Gastroesophageal sphincter (tissue), 4 donors: ENCODE measurements at regions not wholly inside any gene's neighbourhood (a gene's known extent, or its start where the extent isn't known, plus 50 kb on each side); places are given as distances from the start of the nearest gene placed in this dataset.

Experiments used
- ATAC-seq: fragments of 150-250 bp; one replicate; pipeline ENCODE4 v1.9.1; 2016; ENCODE audit warnings: mild to moderate bottlenecking, moderate library complexity
- H3K27ac ChIP-seq, 4 donors: fragments of 200-600 bp; sonication (generic) in 3 of 4; 1 replicate in 3 of 4; 2 replicates in 1 of 4; pipeline ENCODE4 v1.5.1; 2016 to 2019
- H3K27me3 ChIP-seq: fragments of 200-600 bp; sonication (generic); one replicate; pipeline ENCODE4 v1.5.1; 2019
- H3K36me3 ChIP-seq, 2 donors: fragments of 200-600 bp; sonication (generic); one replicate each; pipeline ENCODE4 v1.5.1; 2019; ENCODE audit warnings: control low read depth in 1 of 2
- H3K4me1 ChIP-seq, 3 donors: fragments of 200-600 bp; sonication (generic); 1 replicate in 2 of 3; 2 replicates in 1 of 3; pipeline ENCODE4 v1.5.1; 2016 to 2019; ENCODE audit warnings: control low read depth in 2 of 3
- H3K4me3 ChIP-seq, 2 donors: fragments of 200-600 bp; sonication (generic); one replicate each; pipeline ENCODE4 v1.5.1; 2019; ENCODE audit warnings: mild to moderate bottlenecking in 1 of 2, moderate library complexity in 1 of 2
- H3K9me3 ChIP-seq, 3 donors: fragments of 200-600 bp; sonication (generic); one replicate each; pipeline ENCODE4 v1.5.1; 2017 to 2019; ENCODE audit warnings: control low read depth in 2 of 3
- CTCF ChIP-seq, 4 experiments: fragments of 200-600 bp in 2 of 4; fragments of 450-650 bp in 2 of 4; sonication (generic) in 1 of 4; IDR thresholded peaks; one replicate each; pipeline ENCODE4 v1.5.1; 2017 to 2019; ENCODE audit warnings: antibody characterized with exemption in 4 of 4, mild to moderate bottlenecking in 2 of 4, moderate library complexity in 2 of 4
- EP300 ChIP-seq: sonication (generic); formaldehyde crosslinking; IDR thresholded peaks from one replicate; pipeline ENCODE4 v1.6.1; 2017; ENCODE audit warnings: antibody characterized with exemption, mild to moderate bottlenecking
- POLR2A ChIP-seq, 2 donors: fragments of 450-650 bp; IDR thresholded peaks; one replicate each; pipeline ENCODE4 v1.6.1; 2017; ENCODE audit warnings: antibody characterized with exemption in 2 of 2, mild to moderate bottlenecking in 2 of 2, moderate library complexity in 1 of 2
- POLR2AphosphoS5 ChIP-seq: sonication (generic); formaldehyde crosslinking; IDR thresholded peaks from one replicate; pipeline ENCODE4 v1.6.1; 2017; ENCODE audit warnings: antibody characterized with exemption
- WGBS, 2 donors: methylation state at CpG; one replicate each; pipeline ENCODE4 v1.1.5; 2018; ENCODE audit warnings: low coverage in 1 of 2; 5-methylcytosine and 5-hydroxymethylcytosine counted together

GRCh38 chr13:73218181-73218580 is 159.4 kb downstream of the KLF5 start:
- H3K27ac ChIP-seq: no peak overlapping the region
- ATAC-seq: no peak
- H3K36me3 ChIP-seq: no peaks in the 10 kb centered on the region
- TF ChIP-seq CTCF (IDR thresholded peaks at IDR 0.05) (no peak), POLR2A (IDR thresholded peaks at IDR 0.05) (no peak)
- H3K4me3 ChIP-seq: no peak overlapping the region
- H3K27me3 ChIP-seq: no peaks in the 10 kb centered on the region
- no peaks in the 10 kb centered on the region for H3K9me3 ChIP-seq
- WGBS, 2 donors: 67 to 91% methylated on average over 1 of the region's 1 CpG
- no peaks in the 10 kb centered on the region for H3K4me1 ChIP-seq

- WGBS, 2 donors: 55 to 65% methylated on average over 3 to 5 of the region's 5 CpGs
- ATAC-seq: no peak
- no peak overlapping the region for H3K27ac ChIP-seq
These were observed 157.6 kb downstream of the KLF5 start for GRCh38 chr13:73216381-73216831.

GRCh38 chr13:73215823-73216222 is 157.0 kb downstream of the KLF5 start:
- no peaks in the 10 kb centered on the region for H3K36me3 ChIP-seq
- no peak for ATAC-seq
- H3K4me1 ChIP-seq: no peaks in the 10 kb centered on the region
- no peak overlapping the region for H3K4me3 ChIP-seq
- H3K27ac ChIP-seq: no peak overlapping the region
- H3K9me3 ChIP-seq: no peaks in the 10 kb centered on the region
- no peaks in the 10 kb centered on the region for H3K27me3 ChIP-seq
- 85 to 100% methylated on average over 2 to 3 of the region's 6 CpGs for WGBS, 2 donors
- TF ChIP-seq EP300 (no peak), POLR2AphosphoS5 (no peak), CTCF (IDR thresholded peaks at IDR 0.05) (no peak), POLR2A (IDR thresholded peaks at IDR 0.05) (no peak)

More at GRCh38 chr13:73216381-73216831, 157.6 kb downstream of the KLF5 start:
- Histone ChIP-seq H3K4me3 (no peak overlapping the region), H3K27me3 (no peaks in the 10 kb centered on the region), H3K9me3 (no peaks in the 10 kb centered on the region), H3K4me1 (no peaks in the 10 kb centered on the region), H3K36me3 (no peaks in the 10 kb centered on the region)
- TF ChIP-seq POLR2A (IDR thresholded peaks at IDR 0.05): no peak
- TF ChIP-seq CTCF (IDR thresholded peaks at IDR 0.05): no peak
- TF ChIP-seq EP300: no peak
- TF ChIP-seq POLR2AphosphoS5: no peak

GRCh38 chr13:73212482-73212881 is 153.7 kb downstream of the KLF5 start:
- Histone ChIP-seq H3K27ac (no peak overlapping the region), H3K4me3 (no peak overlapping the region), H3K36me3 (no peaks in the 10 kb centered on the region), H3K4me1 (no peaks in the 10 kb centered on the region), H3K9me3 (no peaks in the 10 kb centered on the region), H3K27me3 (no peaks in the 10 kb centered on the region)
- ATAC-seq: no peak
- 67 to 81% methylated on average over 1 to 3 of the region's 3 CpGs for WGBS, 2 donors
- TF ChIP-seq POLR2A (IDR thresholded peaks at IDR 0.05) (no peak), EP300 (no peak), CTCF (IDR thresholded peaks at IDR 0.05) (no peak), POLR2AphosphoS5 (no peak)

- no peaks in the 10 kb centered on the region for H3K36me3 ChIP-seq
- WGBS, 2 donors: 70 to 78% methylated on average over 6 of the region's 6 CpGs
- no peaks in the 10 kb centered on the region for H3K9me3 ChIP-seq
- ATAC-seq: no peak
- H3K4me3 ChIP-seq: no peak overlapping the region
- no peaks in the 10 kb centered on the region for H3K4me1 ChIP-seq
- TF ChIP-seq POLR2A (IDR thresholded peaks at IDR 0.05): no peak
- TF ChIP-seq CTCF (IDR thresholded peaks at IDR 0.05): no peak
- no peak for TF ChIP-seq POLR2AphosphoS5
- TF ChIP-seq EP300: no peak
- no peaks in the 10 kb centered on the region for H3K27me3 ChIP-seq
- no peak overlapping the region for H3K27ac ChIP-seq
These were observed 151.5 kb downstream of the KLF5 start for GRCh38 chr13:73210218-73210883.
